C4-2B (cell line): ENCODE measurements at regions not wholly inside any gene's neighbourhood (a gene's known extent, or its start where the extent isn't known, plus 50 kb on each side); places are given as distances from the start of the nearest gene placed in this dataset.

ENCODE experiments used
- CTCF ChIP-seq: fragments of 450-650 bp; conservative IDR thresholded peaks from 2 replicates; pipeline ENCODE4 v1.5.1; 2017; ENCODE audit warnings: mild to moderate bottlenecking
- ZFX ChIP-seq: fragments of 450-650 bp; IDR thresholded peaks from 2 replicates; pipeline ENCODE4 v1.6.1; 2017

GRCh38 chr15:26017665-26018064 is 154.5 kb upstream of the ATP10A start:
- TF ChIP-seq CTCF (no peak), ZFX (no peak)
